ENCODE measurements at regions not wholly inside any gene's neighbourhood (a gene's known extent, or its start where the extent isn't known, plus 50 kb on each side); places are given as distances from the start of the nearest gene placed in this dataset.

DNA sequence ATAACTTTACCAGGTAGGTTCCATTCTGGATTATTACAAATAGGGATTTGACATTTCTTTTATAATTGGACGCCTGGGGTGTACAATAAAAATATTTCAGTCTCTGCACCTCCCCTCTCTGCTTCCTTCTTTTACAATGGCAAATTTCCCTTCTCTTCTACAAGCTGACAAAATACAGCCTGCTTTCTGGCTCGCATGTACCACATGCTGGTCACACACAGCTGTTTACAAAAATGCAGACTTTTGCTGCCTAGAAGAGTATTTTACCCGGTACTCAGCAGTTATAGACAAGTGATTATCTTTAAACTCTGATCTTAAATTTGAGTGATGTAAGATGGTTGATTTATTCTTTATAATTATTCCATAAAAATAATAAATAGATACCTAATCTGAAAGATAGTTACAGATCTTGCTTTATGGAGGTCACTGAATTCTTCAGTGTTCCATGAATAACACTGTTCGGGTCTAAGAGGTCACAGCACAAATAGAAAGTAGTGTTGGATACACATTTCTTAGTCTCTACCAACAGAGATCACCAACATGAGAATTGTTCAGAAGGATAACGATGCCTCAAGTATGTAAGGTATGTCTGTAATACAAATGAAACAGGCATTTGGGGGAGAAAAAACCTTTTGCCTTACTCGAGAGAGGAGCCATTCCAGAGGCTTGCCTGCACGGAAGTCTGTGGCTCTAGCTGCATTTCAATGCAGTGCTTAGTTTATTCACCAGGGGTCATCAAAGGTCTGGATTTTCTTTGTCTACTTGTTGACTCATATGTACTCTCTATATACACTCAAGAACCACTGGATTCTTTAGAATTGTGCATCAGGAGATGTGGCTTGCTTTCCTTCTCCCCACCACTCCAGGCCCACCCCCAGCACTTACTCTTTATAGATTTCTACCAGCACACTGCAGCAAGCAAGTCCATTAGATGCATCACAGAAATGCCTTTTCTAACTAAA lies 206.6 kb upstream of the RFX3 start:
- DNase-seq (ENCODE audit: low read depth in 2 of 2, low spot score in 1 of 2), result peak in 1 of 2 donors; percentile 0

DNA sequence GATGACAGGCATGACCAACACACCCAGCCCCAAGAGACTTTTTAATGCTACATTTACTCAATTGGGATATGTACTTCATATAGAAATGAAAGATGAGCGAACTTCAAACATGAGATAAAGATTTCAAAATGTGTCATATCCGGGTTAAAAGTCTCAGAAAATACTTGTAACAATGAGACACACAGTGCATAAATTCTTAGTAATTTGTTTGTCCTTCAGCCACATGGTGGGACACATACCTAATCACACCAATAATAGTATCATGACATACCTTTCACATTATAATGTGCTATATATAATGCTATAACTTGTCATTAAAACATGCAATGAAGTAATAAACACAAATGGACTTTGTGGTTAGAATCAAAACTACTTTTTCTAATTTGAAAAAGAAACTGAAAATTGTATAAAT lies 204.7 kb upstream of the RFX3 start:
- no peak for DNase-seq (ENCODE audit: low read depth in 2 of 2, low spot score in 1 of 2)

DNA sequence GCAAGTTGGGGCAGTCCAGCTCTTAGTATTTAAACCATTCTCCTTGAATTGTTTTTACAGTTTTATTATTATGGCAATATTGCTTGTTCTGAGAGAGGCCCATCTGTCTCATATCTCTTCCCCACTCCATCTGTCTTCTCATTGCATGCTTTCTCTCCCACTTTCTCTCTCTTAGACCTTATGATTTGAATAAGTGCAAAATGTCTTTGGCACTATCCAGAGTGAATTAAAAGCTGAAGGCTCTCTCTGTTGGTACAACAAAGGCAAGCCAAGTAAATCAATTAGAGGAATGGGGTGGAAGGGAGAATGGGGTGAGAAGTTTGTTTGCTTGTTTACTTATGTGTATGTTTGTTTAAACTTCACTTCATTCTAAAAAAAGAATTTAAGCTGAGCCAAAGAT lies 195.3 kb upstream of the RFX3 start:
- no peak for DNase-seq (ENCODE audit: low read depth in 2 of 2, low spot score in 1 of 2)

DNA sequence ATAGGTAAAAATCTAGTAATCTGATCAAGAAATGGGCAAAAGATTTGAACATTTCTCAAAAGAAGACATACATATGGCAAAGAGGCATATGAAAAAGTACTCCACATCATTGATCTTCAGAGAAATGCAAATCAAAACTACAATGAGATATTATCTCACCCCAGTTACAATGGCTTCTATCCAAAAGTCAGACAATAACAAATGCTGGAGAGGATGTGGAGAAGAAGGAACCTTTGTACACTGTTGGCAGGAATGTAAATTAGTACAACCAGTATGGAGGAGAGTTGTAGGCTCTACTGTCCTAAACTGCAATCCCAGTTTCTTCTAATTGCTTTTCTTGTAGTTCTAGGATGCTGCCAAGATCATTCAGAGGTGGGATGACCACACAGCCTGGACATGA lies 193.5 kb upstream of the RFX3 start:
- DNase-seq (ENCODE audit: low read depth in 2 of 2, low spot score in 1 of 2), result no peak

DNA sequence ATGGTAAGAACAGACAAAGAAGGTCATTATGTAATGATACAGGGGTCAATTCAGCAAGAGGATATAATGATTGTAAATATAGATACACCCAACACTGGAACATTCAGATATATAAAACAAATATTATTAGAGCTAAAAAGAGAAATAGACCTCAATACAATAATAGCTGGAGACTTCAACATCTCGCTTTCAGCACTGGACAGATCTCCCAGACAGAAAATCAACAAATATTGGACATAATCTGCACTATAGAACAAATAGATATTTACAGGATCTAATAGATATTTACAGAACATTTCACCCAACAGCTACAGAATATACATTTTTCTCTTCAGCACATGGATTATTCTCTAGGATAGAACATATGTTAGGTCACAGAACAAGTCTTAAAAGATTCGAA lies 190.6 kb upstream of the RFX3 start:
- no peak for DNase-seq (ENCODE audit: low read depth in 2 of 2, low spot score in 1 of 2)

DNA sequence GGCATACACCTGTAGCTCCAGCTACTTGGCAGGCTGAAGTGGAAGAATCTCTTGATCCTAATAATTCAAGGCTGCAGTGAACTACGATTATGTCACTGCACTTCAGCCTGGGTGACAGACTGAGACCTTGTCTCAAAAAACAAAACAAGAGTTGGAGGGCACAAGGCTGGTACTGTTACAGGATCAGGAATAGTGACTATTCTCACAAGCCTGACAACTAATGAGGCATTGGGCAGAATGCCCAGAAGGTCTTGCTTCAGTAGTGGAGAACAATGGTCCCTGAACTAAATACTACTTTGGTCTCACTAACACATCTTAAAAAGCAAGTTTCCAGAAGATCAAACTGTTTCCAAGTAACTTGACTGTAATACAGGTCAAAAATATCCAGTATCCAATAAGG lies 182.9 kb upstream of the RFX3 start:
- DNase-seq (ENCODE audit: low read depth in 2 of 2, low spot score in 1 of 2), result no peak

DNA sequence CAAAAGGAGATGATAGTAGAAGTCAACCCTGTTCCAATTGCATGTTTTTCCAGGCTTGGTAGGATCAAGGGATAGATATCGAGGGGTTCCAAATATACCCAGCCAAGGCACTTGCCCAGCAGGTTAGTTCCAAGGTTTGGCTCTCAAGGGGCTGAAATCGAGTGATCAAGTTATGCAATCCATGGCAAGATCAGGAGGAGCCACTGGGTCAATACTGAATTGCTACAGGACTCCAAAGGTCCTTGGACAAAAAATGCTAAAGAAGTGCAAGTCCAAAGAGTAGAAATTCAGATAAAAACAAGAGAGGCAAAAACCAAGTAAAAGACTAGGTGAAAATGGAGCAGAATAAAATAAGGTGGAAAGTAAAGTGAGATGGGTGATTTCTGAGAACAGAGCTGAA lies 179.1 kb upstream of the RFX3 start:
- no peak for DNase-seq (ENCODE audit: low read depth in 2 of 2, low spot score in 1 of 2)

DNA sequence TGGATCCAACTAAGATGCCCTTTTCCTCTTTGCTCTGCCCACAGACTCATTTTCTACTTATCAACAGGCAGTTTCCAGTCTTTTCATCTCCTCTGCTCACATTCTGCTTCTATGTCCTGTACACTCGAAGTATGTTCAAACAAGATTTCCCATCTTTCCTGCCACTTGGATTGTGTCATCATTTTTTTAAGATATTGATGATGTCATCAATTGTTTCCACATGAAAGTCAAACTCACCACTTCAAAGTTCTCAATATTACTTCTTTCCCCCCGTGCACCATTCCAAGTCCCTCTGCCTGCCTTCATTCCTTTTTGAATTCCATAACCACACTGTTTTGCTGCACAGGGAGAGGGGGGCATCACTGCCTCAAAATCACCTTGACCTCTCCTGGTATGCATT lies 175.0 kb upstream of the RFX3 start:
- DNase-seq (ENCODE audit: low read depth in 2 of 2, low spot score in 1 of 2), result no peak

DNA sequence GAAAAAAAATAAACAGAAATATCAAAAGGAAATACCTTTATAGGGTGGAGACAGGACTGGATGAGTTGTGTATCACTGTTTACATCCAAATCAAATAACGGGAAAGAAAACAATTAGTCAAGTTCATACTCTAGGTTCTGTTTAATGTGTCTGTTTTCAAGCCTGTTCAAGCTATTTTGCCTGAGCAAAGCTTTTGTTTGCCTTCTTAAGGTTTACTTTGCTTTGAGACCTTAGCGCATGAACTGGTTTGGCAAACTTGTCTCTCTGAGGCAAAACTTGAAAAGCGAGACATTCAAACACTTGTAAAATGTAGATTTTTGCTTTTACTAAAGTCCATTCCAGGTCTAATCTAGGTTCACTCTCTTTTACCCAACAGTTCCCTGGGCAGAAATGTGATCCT lies 174.1 kb upstream of the RFX3 start:
- no peak for DNase-seq (ENCODE audit: low read depth in 2 of 2, low spot score in 1 of 2)

DNA sequence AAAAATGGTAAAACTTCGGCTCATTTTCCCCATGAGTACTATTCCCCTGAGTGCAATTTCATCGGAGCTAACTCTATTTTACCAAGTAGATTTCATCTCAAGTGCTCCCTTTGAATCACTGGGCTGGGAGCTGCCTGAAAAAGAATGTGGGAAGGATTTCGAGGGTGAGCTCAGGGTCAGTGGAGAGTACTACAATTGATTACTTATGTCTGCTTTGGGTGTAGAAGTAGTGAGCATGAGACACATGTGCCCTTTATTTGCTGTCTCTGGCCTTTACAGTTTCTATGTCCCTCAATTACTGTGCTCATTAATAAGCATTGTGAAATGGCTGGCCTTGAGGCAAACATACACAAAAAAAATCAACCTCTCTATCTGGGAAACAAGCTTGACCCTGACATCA lies 172.7 kb upstream of the RFX3 start:
- DNase-seq (ENCODE audit: low read depth in 2 of 2, low spot score in 1 of 2), result no peak

DNA sequence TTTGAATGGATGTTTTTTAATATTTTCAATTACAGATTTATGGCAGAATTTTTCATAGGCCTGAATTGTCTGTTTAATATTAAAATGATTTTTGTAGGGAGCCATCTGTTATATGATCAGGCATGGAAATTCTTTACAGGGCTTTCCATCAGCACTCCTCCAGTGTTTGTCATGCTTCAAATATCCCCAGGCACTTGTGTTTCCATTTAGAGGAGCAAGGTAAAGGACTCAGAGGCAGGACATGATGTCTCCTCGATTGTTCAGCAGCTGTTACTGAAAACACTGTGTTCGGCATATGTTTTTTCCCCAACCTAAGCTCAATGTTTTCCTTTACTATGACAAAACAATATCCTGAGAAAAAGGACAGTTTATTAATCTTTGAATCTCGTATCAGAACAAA lies 172.3 kb upstream of the RFX3 start:
- DNase-seq (ENCODE audit: low read depth in 2 of 2, low spot score in 1 of 2), result no peak

DNA sequence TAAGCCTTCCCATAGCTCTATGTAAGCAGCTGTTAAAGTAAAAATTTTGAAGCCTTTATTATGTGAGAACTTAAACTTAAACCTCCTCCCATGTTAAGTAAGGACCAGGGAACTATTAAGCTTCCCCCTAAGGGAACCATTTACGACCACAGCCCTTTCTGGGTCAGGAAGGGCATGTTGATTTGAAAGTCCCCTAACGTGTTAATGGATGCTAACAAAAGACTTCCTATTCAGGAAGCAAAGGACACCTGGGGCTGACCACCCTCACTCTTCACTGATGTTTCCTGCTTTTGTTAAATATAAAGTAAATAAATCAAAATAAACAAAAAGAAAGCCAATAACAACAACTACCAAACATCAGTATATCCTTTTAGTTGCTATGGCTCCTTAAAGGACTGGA lies 170.6 kb upstream of the RFX3 start:
- no peak for DNase-seq (ENCODE audit: low read depth in 2 of 2, low spot score in 1 of 2)

DNA sequence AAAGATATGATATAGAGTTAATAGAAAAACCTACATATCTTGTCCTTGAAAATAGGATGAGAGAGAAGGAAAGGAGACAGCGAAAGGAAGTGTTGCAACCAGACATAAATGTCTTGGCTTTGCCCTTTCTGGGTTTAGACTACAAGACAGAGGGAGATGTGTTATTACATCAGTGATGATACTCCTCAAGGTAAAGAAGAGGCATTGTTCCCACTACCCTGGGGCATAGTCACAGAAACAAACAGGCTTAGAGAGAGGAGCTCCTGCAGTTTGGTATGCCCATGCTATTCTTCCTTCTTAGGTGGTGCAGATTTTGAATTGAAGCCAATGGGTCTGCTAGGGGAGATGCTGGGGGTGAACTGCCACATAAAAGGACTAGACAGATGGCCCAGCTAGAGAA lies 166.8 kb upstream of the RFX3 start:
- DNase-seq (ENCODE audit: low read depth in 2 of 2, low spot score in 1 of 2), result no peak

DNA sequence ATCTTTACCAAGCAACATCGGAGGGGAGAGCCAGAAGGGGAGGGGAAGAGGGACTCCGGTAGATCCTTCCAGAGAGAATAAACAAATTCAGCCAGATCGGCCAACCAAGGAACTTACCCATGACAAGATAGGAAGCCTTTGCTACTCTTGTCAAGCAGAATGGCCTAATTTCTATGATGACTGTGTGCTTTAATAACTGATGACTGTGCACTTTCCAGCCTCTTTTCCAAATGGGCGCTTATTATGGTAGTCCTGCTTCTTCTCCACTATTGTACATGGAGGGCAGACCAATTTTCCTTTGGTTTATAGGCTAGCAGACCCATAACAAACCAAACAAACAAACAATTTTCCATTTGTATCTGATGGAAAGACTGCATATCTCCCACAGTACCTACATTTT lies 163.8 kb upstream of the RFX3 start:
- DNase-seq (ENCODE audit: low read depth in 2 of 2, low spot score in 1 of 2), result no peak

DNA sequence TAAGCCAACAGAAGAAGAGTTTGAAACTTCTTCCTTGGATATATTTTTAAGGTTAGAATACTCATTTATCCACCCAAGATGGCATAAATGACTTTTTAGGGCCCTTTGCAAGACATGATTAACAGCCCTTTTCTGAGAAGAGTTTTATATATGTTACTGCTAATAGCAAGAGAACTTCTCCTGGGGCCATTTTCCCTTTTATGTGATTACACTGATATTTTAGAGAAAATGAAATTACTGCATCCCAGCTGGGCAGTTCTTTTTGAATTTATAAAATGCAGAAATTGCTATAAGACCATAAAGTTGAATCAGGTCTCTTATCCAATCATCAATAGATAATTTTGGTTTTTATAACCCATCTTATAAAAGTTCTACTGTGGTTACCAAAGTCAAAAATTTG lies 161.3 kb upstream of the RFX3 start:
- DNase-seq (ENCODE audit: low read depth in 2 of 2, low spot score in 1 of 2), result no peak

DNA sequence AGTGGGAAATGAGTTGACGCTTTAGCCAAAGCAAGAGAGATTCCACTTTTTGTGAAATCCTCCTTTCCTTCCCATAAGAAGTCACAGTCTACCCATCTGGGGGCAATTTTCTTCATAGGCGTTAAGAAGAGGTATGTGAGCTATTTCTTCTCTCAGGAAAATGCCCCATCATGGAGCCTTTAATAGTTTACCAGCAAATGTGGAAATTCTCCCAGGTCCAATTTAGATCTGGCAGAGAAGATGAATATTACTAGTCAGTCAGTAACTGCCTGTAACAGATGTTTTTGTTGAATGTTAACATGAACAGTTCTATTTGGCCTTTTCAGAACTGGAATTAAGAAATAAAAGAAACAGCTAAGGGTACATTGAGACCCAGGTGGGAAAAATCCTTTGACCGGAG lies 156.4 kb upstream of the RFX3 start:
- DNase-seq (ENCODE audit: low read depth in 2 of 2, low spot score in 1 of 2), result no peak

DNA sequence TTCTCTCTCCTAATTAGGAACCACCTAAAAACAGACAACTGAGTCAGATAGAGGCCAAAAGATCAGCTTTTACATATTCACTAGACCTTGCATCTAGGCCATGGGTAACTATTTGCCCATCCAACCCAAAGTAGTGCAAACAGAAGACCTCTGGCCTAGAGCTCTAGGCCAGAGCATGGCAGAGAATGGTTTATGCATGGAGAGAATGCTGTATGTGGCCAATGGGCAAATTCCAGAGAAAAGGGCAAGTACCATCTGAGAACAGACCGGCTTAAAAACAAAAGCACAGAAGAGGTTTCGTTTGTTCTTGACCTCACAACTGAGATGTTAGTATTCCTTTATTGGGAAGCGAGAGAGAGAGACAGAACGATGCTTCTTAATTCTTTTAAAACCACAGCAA lies 151.7 kb upstream of the RFX3 start:
- no peak for DNase-seq (ENCODE audit: low read depth in 2 of 2, low spot score in 1 of 2)

DNA sequence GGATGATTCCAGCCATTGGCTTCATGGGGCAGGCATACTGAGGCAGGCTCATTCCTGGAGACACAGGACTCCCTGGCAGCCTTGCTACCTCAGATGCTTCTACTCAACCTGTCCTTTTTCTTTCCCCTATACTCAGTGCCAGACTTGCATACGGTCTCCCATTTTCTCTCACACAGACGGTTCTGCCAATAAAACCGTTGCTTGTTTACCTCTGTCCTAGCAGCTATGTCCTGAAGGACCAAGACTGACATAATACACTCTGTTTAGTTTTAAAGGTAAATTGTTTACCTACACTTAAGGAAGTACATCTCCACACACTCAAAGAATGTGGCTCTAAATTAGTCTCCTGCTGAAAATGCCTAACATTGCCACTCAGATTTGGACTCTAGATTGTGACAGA lies 151.0 kb upstream of the RFX3 start:
- DNase-seq (ENCODE audit: low read depth in 2 of 2, low spot score in 1 of 2), result no peak

DNA sequence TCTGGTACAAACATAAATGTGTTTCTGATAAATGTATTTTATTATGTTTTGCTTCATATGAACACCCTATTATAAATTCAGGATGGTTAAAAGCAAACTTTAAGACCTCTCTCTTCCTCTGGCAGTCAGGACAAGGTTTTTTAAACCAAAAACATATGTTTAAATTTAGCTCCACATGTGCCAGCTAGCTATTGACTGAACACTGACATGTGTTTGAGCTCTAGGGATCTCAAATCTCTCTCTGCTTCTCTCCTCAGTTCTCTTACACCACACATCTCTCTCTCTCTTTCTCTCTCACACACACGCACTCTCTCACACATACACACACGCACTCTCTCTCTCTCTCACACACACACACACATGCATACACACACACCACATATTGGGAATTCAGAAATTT lies 150.1 kb upstream of the RFX3 start:
- DNase-seq (ENCODE audit: low read depth in 2 of 2, low spot score in 1 of 2), result no peak

DNA sequence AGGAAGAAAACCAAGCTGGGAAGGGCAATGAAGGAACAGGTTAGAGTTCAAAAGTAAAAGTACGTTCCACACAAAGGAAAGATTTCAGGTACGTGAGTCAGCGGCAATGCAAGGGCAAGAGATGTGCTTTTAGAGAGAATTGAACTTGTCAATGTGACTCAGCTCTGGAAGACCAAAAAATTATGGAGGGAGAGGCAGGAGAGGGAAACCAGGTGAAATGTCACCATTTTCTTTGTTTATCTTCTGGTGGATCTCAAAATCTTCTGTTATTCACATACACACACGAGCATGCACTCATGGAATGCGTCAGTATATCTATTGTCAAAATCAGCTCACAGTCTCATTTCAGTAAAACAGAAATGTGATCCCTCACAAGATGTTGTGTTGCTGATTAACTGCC lies 148.8 kb upstream of the RFX3 start:
- DNase-seq (ENCODE audit: low read depth in 2 of 2, low spot score in 1 of 2), result no peak

DNA sequence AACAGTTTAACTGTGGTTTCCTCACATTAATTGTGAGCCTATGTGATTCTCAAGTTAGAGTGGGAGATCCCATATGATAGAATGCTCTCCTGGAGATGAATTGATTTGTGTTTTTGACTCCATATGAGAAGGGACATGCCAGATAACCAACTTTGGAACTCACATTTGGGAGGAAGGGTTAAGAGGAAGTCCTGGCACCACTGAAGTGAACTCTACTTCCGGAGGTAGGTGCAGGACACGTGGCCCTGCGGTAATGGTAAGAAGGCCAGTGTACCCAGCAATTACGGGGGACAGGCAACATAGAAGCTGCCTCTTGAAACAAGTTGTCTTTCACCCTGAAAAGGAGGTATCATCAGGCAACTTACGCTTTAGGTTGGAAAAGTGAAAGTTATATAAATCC lies 146.6 kb upstream of the RFX3 start:
- no peak for DNase-seq (ENCODE audit: low read depth in 2 of 2, low spot score in 1 of 2)

DNA sequence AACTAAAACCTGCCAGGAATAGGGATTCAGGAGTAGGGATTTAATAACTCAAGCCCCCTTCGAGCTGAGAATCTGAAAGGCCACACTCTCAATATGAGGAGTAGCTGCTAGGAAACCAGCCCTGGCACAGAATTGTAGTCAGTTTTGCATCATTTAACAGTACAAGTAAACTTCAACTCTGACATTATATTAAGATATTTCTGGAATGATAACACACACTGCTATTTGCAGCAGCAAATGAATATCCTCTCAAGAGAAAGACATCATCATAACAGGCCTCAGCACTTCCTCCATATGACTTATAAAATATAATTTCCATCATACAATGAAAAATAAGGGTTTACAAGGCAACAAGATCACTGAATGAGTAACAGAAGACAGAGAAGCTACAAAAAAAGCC lies 138.2 kb upstream of the RFX3 start:
- no peak for DNase-seq (ENCODE audit: low read depth in 2 of 2, low spot score in 1 of 2)

DNA sequence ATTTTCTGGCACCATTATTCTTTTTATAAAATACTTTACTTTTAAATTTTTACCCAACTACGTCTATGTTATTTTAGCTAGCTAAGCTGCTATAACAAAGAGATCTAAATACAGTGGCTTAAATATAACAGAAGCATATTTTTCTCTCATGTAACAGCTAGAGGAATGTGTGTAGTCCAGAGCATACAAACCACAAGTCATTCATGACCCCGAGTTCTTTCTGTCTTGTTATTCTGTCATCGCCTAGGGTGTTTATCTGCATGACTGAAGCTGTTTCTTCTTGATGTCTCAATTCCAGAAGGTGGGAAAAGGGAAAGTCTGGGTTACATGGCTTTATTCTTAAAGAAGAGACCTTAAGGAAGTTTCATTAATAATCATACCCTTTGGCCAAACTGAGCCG lies 136.9 kb upstream of the RFX3 start:
- DNase-seq (ENCODE audit: low read depth in 2 of 2, low spot score in 1 of 2), result no peak

All from stimulated activated CD8-positive, alpha-beta memory T cell treated with anti-CD3 and anti-CD28 coated beads, Interleukin-4, amount 100 ng/mL, for 1 hour (primary cell).